ENCODE measurements at regions not wholly inside any gene's neighbourhood (a gene's known extent, or its start where the extent isn't known, plus 50 kb on each side); places are given as distances from the start of the nearest gene placed in this dataset.

- Histone ChIP-seq H3K27me3 (ENCODE audit: control insufficient read depth, insufficient read depth, low read length, poor library complexity, severe bottlenecking) (no peaks in the 10 kb centered on the region), H3K4me3 (ENCODE audit: low read length) (no peak overlapping the region), H3K4me1 (ENCODE audit: control insufficient read depth, insufficient read depth, low read length) (no peaks in the 10 kb centered on the region), H3K27ac (ENCODE audit: low read depth, low read length) (no peak overlapping the region), H3K36me3 (ENCODE audit: control insufficient read depth, insufficient read depth, low read length) (no peaks in the 10 kb centered on the region), H3K9ac (ENCODE audit: extremely low read depth, low read length, poor library complexity, severe bottlenecking) (no peak overlapping the region), H3K9me3 (ENCODE audit: control insufficient read depth, low read length) (no peaks in the 10 kb centered on the region)
- Mint-ChIP-seq H3K4me3 (no peak overlapping the region), H3K9me3 (no peaks in the 10 kb centered on the region), H3K36me3 (ENCODE audit: low read depth) (no peaks in the 10 kb centered on the region), H3K27ac (no peak overlapping the region), H3K27me3 (ENCODE audit: insufficient read depth) (peaks cover 2% of the 10 kb centered on the region), H3K4me1 (peaks cover 5% of the 10 kb centered on the region)
- DNase-seq = no peak
- 92 to 93% methylated on average over 2 to 3 of the region's 3 CpGs for WGBS, 2 experiments (ENCODE audit: insufficient coverage in 1 of 2, insufficient read length in 1 of 2)
- no peak for TF ChIP-seq CTCF (conservative IDR thresholded peaks at IDR 0.05)
These were observed 1827.5 kb upstream of the RAG2 start for GRCh38 chr11:38425578-38425977.

- no peak overlapping the region for H3K27ac ChIP-seq (ENCODE audit: low read depth, low read length)
- Mint-ChIP-seq H3K4me3 (no peak overlapping the region), H3K27me3 (ENCODE audit: insufficient read depth) (peaks cover 2% of the 10 kb centered on the region), H3K9me3 (no peaks in the 10 kb centered on the region), H3K4me1 (peaks cover 5% of the 10 kb centered on the region), H3K36me3 (ENCODE audit: low read depth) (no peaks in the 10 kb centered on the region), H3K27ac (no peak overlapping the region)
- no peak overlapping the region for H3K4me3 ChIP-seq (ENCODE audit: low read length)
- no peak overlapping the region for H3K9ac ChIP-seq (ENCODE audit: extremely low read depth, low read length, poor library complexity, severe bottlenecking)
- H3K27me3 ChIP-seq (ENCODE audit: control insufficient read depth, insufficient read depth, low read length, poor library complexity, severe bottlenecking) = no peaks in the 10 kb centered on the region
- TF ChIP-seq CTCF (conservative IDR thresholded peaks at IDR 0.05) = no peak
- H3K9me3 ChIP-seq (ENCODE audit: control insufficient read depth, low read length) = no peaks in the 10 kb centered on the region
- H3K36me3 ChIP-seq (ENCODE audit: control insufficient read depth, insufficient read depth, low read length) = no peaks in the 10 kb centered on the region
- no peaks in the 10 kb centered on the region for H3K4me1 ChIP-seq (ENCODE audit: control insufficient read depth, insufficient read depth, low read length)
- WGBS, 2 experiments (ENCODE audit: insufficient coverage in 1 of 2, insufficient read length in 1 of 2) = 75 to 78% methylated on average over 2 of the region's 2 CpGs
- no peak for DNase-seq
These were observed 1825.0 kb upstream of the RAG2 start for GRCh38 chr11:38423042-38423441.

GRCh38 chr11:38416141-38416540 lies 1818.1 kb upstream of the RAG2 start:
- no peaks in the 10 kb centered on the region for H3K36me3 Mint-ChIP-seq (ENCODE audit: low read depth)

More at GRCh38 chr11:38416141-38416540, 1818.1 kb upstream of the RAG2 start:
- no peak for DNase-seq
- Histone ChIP-seq H3K27me3 (ENCODE audit: control insufficient read depth, insufficient read depth, low read length, poor library complexity, severe bottlenecking) (no peaks in the 10 kb centered on the region), H3K36me3 (ENCODE audit: control insufficient read depth, insufficient read depth, low read length) (no peaks in the 10 kb centered on the region), H3K9me3 (ENCODE audit: control insufficient read depth, low read length) (peaks cover 19% of the 10 kb centered on the region), H3K4me1 (ENCODE audit: control insufficient read depth, insufficient read depth, low read length) (no peaks in the 10 kb centered on the region), H3K9ac (ENCODE audit: extremely low read depth, low read length, poor library complexity, severe bottlenecking) (no peak overlapping the region), H3K4me3 (ENCODE audit: low read length) (no peak overlapping the region), H3K27ac (ENCODE audit: low read depth, low read length) (no peak overlapping the region)
- WGBS, 2 experiments (ENCODE audit: insufficient coverage in 1 of 2, insufficient read length in 1 of 2) = 86 to 92% methylated on average over 4 of the region's 4 CpGs
- no peak for TF ChIP-seq CTCF (conservative IDR thresholded peaks at IDR 0.05)
- H3K4me1 Mint-ChIP-seq = peaks cover 6% of the 10 kb centered on the region
- no peak overlapping the region for H3K27ac Mint-ChIP-seq
- no peak overlapping the region for H3K4me3 Mint-ChIP-seq
- H3K9me3 Mint-ChIP-seq = peaks cover 13% of the 10 kb centered on the region
- H3K27me3 Mint-ChIP-seq (ENCODE audit: insufficient read depth) = no peaks in the 10 kb centered on the region
